ENCODE measurements at regions not wholly inside any gene's neighbourhood (a gene's known extent, or its start where the extent isn't known, plus 50 kb on each side); places are given as distances from the start of the nearest gene placed in this dataset.

GRCh38 chr2:21372654-21373053, 248.9 kb downstream of the TDRD15 start:
- Histone ChIP-seq H2BK120ac (ENCODE audit: low read depth, low read length) (no peak overlapping the region), H4K20me1 (ENCODE audit: insufficient read depth, low read length) (no peaks in the 10 kb centered on the region), H3K23ac (ENCODE audit: low read depth, low read length) (no peak overlapping the region), H4K91ac (ENCODE audit: insufficient read depth, low read depth, low read length) (no peak overlapping the region), H3K79me1 (ENCODE audit: low read depth in 1 of 2, low read length in 2 of 2) (no peaks in the 10 kb centered on the region), H2AFZ (replicated peaks; ENCODE audit: low read length, poor library complexity) (no peak overlapping the region), H4K8ac (ENCODE audit: low read depth in 2 of 2, low read length in 2 of 2) (no peak overlapping the region), H3K4me1 (ENCODE audit: control insufficient read depth, insufficient read depth, low read length) (no peaks in the 10 kb centered on the region), H3K9me1 (ENCODE audit: insufficient read depth, low read length) (no peaks in the 10 kb centered on the region), H3K9ac (ENCODE audit: low read depth, low read length) (no peak overlapping the region), H3K4me2 (ENCODE audit: low read depth, low read length) (no peak overlapping the region), H3K18ac (ENCODE audit: low read depth, low read length) (no peak overlapping the region), H3K4me3 (ENCODE audit: insufficient read depth, low read depth, low read length) (no peak overlapping the region), H3K56ac (ENCODE audit: extremely low read depth, insufficient read depth, low read length) (no peak overlapping the region), H2BK20ac (ENCODE audit: low read depth, low read length) (0 out of 2 replicates have a peak overlapping the region, but pooled peaks have one; percentile 36), H2AK5ac (ENCODE audit: low read depth, low read length) (no peak overlapping the region), H2BK15ac (ENCODE audit: low read depth, low read length) (no peak overlapping the region), H3K27me3 (ENCODE audit: control insufficient read depth, insufficient read depth, low read length) (no peaks in the 10 kb centered on the region), H3K14ac (replicated peaks; ENCODE audit: low read depth, low read length) (no peak overlapping the region), H2AK9ac (replicated peaks; ENCODE audit: low read depth, low read length, poor library complexity) (no peak overlapping the region), H3K9me3 (ENCODE audit: control insufficient read depth, insufficient read depth, low read length) (no peaks in the 10 kb centered on the region), H3K4ac (ENCODE audit: low read depth, low read length) (no peak overlapping the region), H3K27ac (ENCODE audit: insufficient read depth, low read length) (no peak overlapping the region), H4K5ac (ENCODE audit: low read depth, low read length) (no peak overlapping the region), H2BK5ac (ENCODE audit: low read depth, low read length, poor library complexity, severe bottlenecking) (no peak overlapping the region), H3K36me3 (ENCODE audit: control insufficient read depth, insufficient read depth, low read length) (no peaks in the 10 kb centered on the region)
- dilution Hi-C loops (cut with HindIII; ENCODE audit: low sequenced_read_pairs, unreplicated experiment) (no loop called here), in situ Hi-C loops (cut with MboI; ENCODE audit: low sequenced_read_pairs) (no loop called here), intact Hi-C loops (cut with micrococcal nuclease) (no loop called here)
- TF ChIP-seq RCOR1 (IDR thresholded peaks at IDR 0.05; ENCODE audit: insufficient replicate concordance, low read length) (no peak), USF2 (IDR thresholded peaks at IDR 0.05; ENCODE audit: low read depth, low read length) (no peak), ELK1 (IDR thresholded peaks at IDR 0.05; ENCODE audit: borderline replicate concordance, low read depth, low read length) (no peak), NFE2L2 (IDR thresholded peaks at IDR 0.05; ENCODE audit: low read depth, low read length) (no peak), BHLHE40 (IDR thresholded peaks at IDR 0.05; ENCODE audit: low read depth, low read length) (no peak), MAZ (IDR thresholded peaks at IDR 0.05; ENCODE audit: borderline replicate concordance, low read depth, low read length) (no peak), POLR2A (IDR thresholded peaks at IDR 0.05; ENCODE audit: low read depth, low read length) (no peak), MXI1 (IDR thresholded peaks at IDR 0.05; ENCODE audit: borderline replicate concordance, low read depth, low read length) (no peak), CHD1 (IDR thresholded peaks at IDR 0.05; ENCODE audit: low read depth, low read length) (no peak), RAD21 (IDR thresholded peaks at IDR 0.05; ENCODE audit: low read length) (peak; percentile 56), MAFK (IDR thresholded peaks at IDR 0.05; ENCODE audit: low read depth, low read length) (no peak), RFX5 (IDR thresholded peaks at IDR 0.05; ENCODE audit: low read depth, low read length) (no peak), SMC3 (IDR thresholded peaks at IDR 0.05; ENCODE audit: low read depth, low read length) (peak; percentile 55), CEBPB (IDR thresholded peaks at IDR 0.05; ENCODE audit: low read depth, low read length) (no peak), CTCF (conservative IDR thresholded peaks at IDR 0.05; ENCODE audit: low read depth, low read length) (peak; percentile 47), FOS (IDR thresholded peaks at IDR 0.05; ENCODE audit: low read depth, low read length) (no peak)
- POLR2A ChIA-PET (ENCODE audit: unreplicated experiment), result no interaction called here
- ATAC-seq (ENCODE audit: low read depth) (peak; percentile 49; the same call in 1 of the 2 replicates), DNase-seq (peak; percentile 50)
- BruUV-seq (replicated peaks), result no TSS peak
- CTCF ChIA-PET, result interaction anchor here (0.6 to 1.3 kb wide), 4 partner anchors 9 to 42 kb away, joined by 3 to 4 read pairs (median 3); no protein-coding TSS in a partner anchor
- no CpG with 5 or more reads among the region's 2 CpGs for WGBS, 2 experiments (ENCODE audit: extremely low coverage in 2 of 2, insufficient read length in 1 of 2)

Data from IMR-90 (cell line).